Transverse colon (tissue), 4 donors: ENCODE measurements at regions not wholly inside any gene's neighbourhood (a gene's known extent, or its start where the extent isn't known, plus 50 kb on each side); places are given as distances from the start of the nearest gene placed in this dataset.

Experiments
- POLR2A ChIP-seq: fragments of 450-650 bp; IDR thresholded peaks from one replicate; pipeline ENCODE4 v1.6.1; 2016; ENCODE audit warnings: antibody characterized with exemption, mild to moderate bottlenecking, moderate library complexity
- POLR2AphosphoS5 ChIP-seq, 3 donors: sonication (generic); formaldehyde crosslinking; IDR thresholded peaks; one replicate each; pipeline ENCODE4 v1.6.1; 2016; ENCODE audit warnings: antibody characterized with exemption in 3 of 3
- TF ChIP-seq, protein P1 (sequence below), 5 experiments: fragments of 200-600 bp in 3 of 5; fragments of 450-650 bp in 2 of 5; sonication (generic) in 3 of 5; IDR thresholded peaks; 1 replicate in 2 of 5; 2 replicates in 3 of 5; pipeline ENCODE4 v1.5.1; 2016 to 2017; ENCODE audit warnings: antibody characterized with exemption in 5 of 5, inconsistent platforms in 3 of 5, mild to moderate bottlenecking in 2 of 5, moderate library complexity in 1 of 5

DNA sequence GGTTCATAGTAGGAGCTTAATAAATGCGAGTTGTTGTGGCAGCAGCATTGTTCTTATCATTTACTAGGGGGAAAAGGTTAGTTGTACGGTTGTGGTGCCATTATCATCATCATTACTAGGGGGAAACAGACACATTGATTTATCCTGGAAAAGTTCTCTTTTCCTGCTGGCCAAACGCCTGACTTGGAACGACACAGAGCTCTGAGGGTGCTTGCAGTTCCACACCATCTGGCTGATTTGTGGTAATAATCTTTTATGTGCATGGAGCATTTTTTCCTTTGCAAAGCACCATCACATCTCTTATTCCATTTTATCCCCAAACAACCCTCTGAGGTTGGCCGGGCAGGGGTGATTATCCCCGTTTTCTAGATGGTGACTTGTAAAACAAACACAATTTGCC is 219.4 kb downstream of the BUB3 start:
- TF ChIP-seq POLR2AphosphoS5 (IDR thresholded peaks at IDR 0.05) (no peak), POLR2A (no peak)
- TF ChIP-seq, protein P1, sequence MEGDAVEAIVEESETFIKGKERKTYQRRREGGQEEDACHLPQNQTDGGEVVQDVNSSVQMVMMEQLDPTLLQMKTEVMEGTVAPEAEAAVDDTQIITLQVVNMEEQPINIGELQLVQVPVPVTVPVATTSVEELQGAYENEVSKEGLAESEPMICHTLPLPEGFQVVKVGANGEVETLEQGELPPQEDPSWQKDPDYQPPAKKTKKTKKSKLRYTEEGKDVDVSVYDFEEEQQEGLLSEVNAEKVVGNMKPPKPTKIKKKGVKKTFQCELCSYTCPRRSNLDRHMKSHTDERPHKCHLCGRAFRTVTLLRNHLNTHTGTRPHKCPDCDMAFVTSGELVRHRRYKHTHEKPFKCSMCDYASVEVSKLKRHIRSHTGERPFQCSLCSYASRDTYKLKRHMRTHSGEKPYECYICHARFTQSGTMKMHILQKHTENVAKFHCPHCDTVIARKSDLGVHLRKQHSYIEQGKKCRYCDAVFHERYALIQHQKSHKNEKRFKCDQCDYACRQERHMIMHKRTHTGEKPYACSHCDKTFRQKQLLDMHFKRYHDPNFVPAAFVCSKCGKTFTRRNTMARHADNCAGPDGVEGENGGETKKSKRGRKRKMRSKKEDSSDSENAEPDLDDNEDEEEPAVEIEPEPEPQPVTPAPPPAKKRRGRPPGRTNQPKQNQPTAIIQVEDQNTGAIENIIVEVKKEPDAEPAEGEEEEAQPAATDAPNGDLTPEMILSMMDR (IDR thresholded peaks at IDR 0.05) = no peak
